Ishikawa (cell line): ENCODE measurements at regions not wholly inside any gene's neighbourhood (a gene's known extent, or its start where the extent isn't known, plus 50 kb on each side); places are given as distances from the start of the nearest gene placed in this dataset.

Source experiments
- CEBPB ChIP-seq: IDR thresholded peaks from 2 replicates; pipeline ENCODE4 v1.6.1; 2012
- EP300 ChIP-seq: IDR thresholded peaks from 2 replicates; pipeline ENCODE4 v1.6.1; 2012; ENCODE audit warnings: borderline replicate concordance
- FOXM1 ChIP-seq: IDR thresholded peaks from 2 replicates; pipeline ENCODE4 v1.6.1; 2012; ENCODE audit warnings: low read depth, borderline replicate concordance
- NFIC ChIP-seq: IDR thresholded peaks from 2 replicates; pipeline ENCODE4 v1.6.1; 2012
- RAD21 ChIP-seq: IDR thresholded peaks from 2 replicates; pipeline ENCODE4 v1.6.1; 2012; ENCODE audit warnings: low read depth
- TAF1 ChIP-seq: IDR thresholded peaks from 2 replicates; pipeline ENCODE4 v1.6.1; 2012; ENCODE audit warnings: low read depth, mild to moderate bottlenecking
- USF1 ChIP-seq: IDR thresholded peaks from 2 replicates; pipeline ENCODE4 v1.6.1; 2012
- YY1 ChIP-seq: IDR thresholded peaks from 2 replicates; pipeline ENCODE4 v1.6.1; 2012; ENCODE audit warnings: low read depth

- TF ChIP-seq CEBPB: no peak
- no peak for TF ChIP-seq FOXM1
- TF ChIP-seq EP300: no peak
- TF ChIP-seq NFIC: no peak
- TF ChIP-seq RAD21: no peak
- no peak for TF ChIP-seq TAF1
- TF ChIP-seq YY1: no peak
- TF ChIP-seq USF1: no peak
These were observed 96.5 kb upstream of the PRR23E start for GRCh38 chr3:127096256-127097071.
